ENCODE measurements at regions not wholly inside any gene's neighbourhood (a gene's known extent, or its start where the extent isn't known, plus 50 kb on each side); places are given as distances from the start of the nearest gene placed in this dataset.

DNA sequence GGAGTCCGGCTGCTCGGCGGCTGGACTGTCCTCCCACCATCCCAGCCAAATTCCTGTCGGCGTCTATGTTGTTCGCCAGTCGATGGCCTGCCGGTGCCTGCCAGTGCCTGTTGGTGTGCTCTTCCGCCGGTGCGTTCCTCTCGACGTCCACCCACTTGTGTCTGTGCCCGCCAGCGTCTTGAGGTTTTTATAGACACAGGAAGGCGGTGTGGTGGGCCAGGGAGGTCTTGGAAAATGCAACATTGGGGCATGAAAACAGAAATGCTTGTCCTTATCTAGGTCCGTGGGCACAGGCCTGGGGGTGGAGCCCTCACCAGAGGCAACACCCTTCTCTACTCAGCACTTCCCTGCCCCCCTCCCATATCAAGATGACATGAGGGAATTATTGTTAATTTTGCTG, 167.8 kb downstream of the IRF8 start:
- TF ChIP-seq, protein P1, sequence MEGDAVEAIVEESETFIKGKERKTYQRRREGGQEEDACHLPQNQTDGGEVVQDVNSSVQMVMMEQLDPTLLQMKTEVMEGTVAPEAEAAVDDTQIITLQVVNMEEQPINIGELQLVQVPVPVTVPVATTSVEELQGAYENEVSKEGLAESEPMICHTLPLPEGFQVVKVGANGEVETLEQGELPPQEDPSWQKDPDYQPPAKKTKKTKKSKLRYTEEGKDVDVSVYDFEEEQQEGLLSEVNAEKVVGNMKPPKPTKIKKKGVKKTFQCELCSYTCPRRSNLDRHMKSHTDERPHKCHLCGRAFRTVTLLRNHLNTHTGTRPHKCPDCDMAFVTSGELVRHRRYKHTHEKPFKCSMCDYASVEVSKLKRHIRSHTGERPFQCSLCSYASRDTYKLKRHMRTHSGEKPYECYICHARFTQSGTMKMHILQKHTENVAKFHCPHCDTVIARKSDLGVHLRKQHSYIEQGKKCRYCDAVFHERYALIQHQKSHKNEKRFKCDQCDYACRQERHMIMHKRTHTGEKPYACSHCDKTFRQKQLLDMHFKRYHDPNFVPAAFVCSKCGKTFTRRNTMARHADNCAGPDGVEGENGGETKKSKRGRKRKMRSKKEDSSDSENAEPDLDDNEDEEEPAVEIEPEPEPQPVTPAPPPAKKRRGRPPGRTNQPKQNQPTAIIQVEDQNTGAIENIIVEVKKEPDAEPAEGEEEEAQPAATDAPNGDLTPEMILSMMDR (conservative IDR thresholded peaks at IDR 0.05): no peak
- no peak for TF ChIP-seq EZH2 (IDR thresholded peaks at IDR 0.05; ENCODE audit: low read depth)

Measured in PC-9 (cell line).